ENCODE measurements at regions not wholly inside any gene's neighbourhood (a gene's known extent, or its start where the extent isn't known, plus 50 kb on each side); places are given as distances from the start of the nearest gene placed in this dataset.

GRCh38 chr6:14544666-14545065, 427.1 kb downstream of the CD83 start:
- H3K4me1 Mint-ChIP-seq, result peaks cover 38% of the 10 kb centered on the region
- Histone ChIP-seq H3K4me3 (no peak overlapping the region), H3K27me3 (ENCODE audit: insufficient read depth) (no peaks in the 10 kb centered on the region), H3K36me3 (ENCODE audit: insufficient read depth) (no peaks in the 10 kb centered on the region; the same call in 1 of the 2 replicates), H3K27ac (ENCODE audit: low read depth) (no peak overlapping the region), H2AFZ (no peak overlapping the region), H4K20me1 (replicated peaks; ENCODE audit: insufficient read depth) (no peaks in the 10 kb centered on the region), H3K9me2 (ENCODE audit: insufficient read depth) (peaks cover 11% of the 10 kb centered on the region), H3K4me2 (no peak overlapping the region), H3F3A (replicated peaks; ENCODE audit: low read depth) (no peaks in the 10 kb centered on the region), H3K4me1 (ENCODE audit: insufficient read depth) (peaks cover 15% of the 10 kb centered on the region), H3K79me2 (replicated peaks; ENCODE audit: insufficient read depth) (no peaks in the 10 kb centered on the region)
- ATAC-seq (no peak; the same call in 2 of the 3 replicates), DNase-seq (ENCODE audit: low spot score) (peak; percentile 14)
- peaks cover 8% of the 10 kb centered on the region for H3K27me3 Mint-ChIP-seq (ENCODE audit: insufficient read depth, low read depth, poor library complexity)
- H3K27ac Mint-ChIP-seq, result no peak overlapping the region
- H3K4me3 Mint-ChIP-seq, result no peak overlapping the region
- TF ChIP-seq ZNF462 (CRISPR knock-in tag; IDR thresholded peaks at IDR 0.05) (no peak), EZH2phosphoT487 (IDR thresholded peaks at IDR 0.05; ENCODE audit: unreplicated experiment) (no peak)
- TF ChIP-seq, protein P1, sequence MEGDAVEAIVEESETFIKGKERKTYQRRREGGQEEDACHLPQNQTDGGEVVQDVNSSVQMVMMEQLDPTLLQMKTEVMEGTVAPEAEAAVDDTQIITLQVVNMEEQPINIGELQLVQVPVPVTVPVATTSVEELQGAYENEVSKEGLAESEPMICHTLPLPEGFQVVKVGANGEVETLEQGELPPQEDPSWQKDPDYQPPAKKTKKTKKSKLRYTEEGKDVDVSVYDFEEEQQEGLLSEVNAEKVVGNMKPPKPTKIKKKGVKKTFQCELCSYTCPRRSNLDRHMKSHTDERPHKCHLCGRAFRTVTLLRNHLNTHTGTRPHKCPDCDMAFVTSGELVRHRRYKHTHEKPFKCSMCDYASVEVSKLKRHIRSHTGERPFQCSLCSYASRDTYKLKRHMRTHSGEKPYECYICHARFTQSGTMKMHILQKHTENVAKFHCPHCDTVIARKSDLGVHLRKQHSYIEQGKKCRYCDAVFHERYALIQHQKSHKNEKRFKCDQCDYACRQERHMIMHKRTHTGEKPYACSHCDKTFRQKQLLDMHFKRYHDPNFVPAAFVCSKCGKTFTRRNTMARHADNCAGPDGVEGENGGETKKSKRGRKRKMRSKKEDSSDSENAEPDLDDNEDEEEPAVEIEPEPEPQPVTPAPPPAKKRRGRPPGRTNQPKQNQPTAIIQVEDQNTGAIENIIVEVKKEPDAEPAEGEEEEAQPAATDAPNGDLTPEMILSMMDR (conservative IDR thresholded peaks at IDR 0.05; ENCODE audit: low read depth in 2 of 2), result peak in 1 of 2 experiments; percentile 19; a peak in 1 of 4 replicates
- H3K9me3 Mint-ChIP-seq, result peaks cover under 1% of the 10 kb centered on the region; the same call in 1 of the 3 replicates
- H3K36me3 Mint-ChIP-seq (ENCODE audit: low read depth), result no peaks in the 10 kb centered on the region

DNA sequence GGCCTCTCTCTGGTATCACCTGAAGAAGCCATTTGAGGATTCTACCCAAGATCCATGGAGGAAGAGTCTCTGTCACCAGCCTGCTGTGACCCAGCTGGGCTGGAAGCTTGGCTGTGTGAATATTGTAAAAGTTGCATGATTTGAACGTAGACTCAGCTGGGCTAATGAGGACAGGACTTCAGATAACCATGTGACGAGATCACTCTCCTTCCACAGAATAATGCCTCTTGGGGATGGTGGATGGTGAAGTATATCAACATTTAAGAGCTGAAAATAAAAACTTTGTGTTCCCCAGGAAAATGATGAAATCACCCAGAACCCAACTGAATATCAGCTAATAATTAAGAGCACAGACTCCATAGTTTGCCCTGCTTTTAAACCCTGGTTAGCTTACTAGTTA, 427.9 kb downstream of the CD83 start:
- H3K4me1 Mint-ChIP-seq, result peaks cover 38% of the 10 kb centered on the region
- no peak overlapping the region for H3K4me3 ChIP-seq
- H3K36me3 ChIP-seq (ENCODE audit: insufficient read depth), result no peaks in the 10 kb centered on the region
- no peaks in the 10 kb centered on the region for H3K9me3 Mint-ChIP-seq
- H3K4me2 ChIP-seq, result no peak overlapping the region
- no peaks in the 10 kb centered on the region for H4K20me1 ChIP-seq (replicated peaks; ENCODE audit: insufficient read depth)
- peaks cover 8% of the 10 kb centered on the region for H3K27me3 Mint-ChIP-seq (ENCODE audit: insufficient read depth, low read depth, poor library complexity)
- H3K27ac ChIP-seq (ENCODE audit: low read depth), result no peak overlapping the region
- no peaks in the 10 kb centered on the region for H3K79me2 ChIP-seq (replicated peaks; ENCODE audit: insufficient read depth)
- ATAC-seq (no peak), DNase-seq (ENCODE audit: low spot score) (no peak)
- H2AFZ ChIP-seq, result no peak overlapping the region
- H3F3A ChIP-seq (replicated peaks; ENCODE audit: low read depth), result no peaks in the 10 kb centered on the region
- H3K9me2 ChIP-seq (ENCODE audit: insufficient read depth), result peaks cover 7% of the 10 kb centered on the region
- no peak overlapping the region for H3K4me3 Mint-ChIP-seq
- no peaks in the 10 kb centered on the region for H3K27me3 ChIP-seq (ENCODE audit: insufficient read depth)
- no peak for TF ChIP-seq ZNF331 (CRISPR knock-in tag; IDR thresholded peaks at IDR 0.05; ENCODE audit: low read depth)
- no peak for TF ChIP-seq ZNF114 (CRISPR knock-in tag; IDR thresholded peaks at IDR 0.05)
- TF ChIP-seq EZH2phosphoT487 (IDR thresholded peaks at IDR 0.05; ENCODE audit: unreplicated experiment), result no peak
- TF ChIP-seq EZH2 (IDR thresholded peaks at IDR 0.05; ENCODE audit: low read depth, unreplicated experiment), result no peak
- TF ChIP-seq POLR2AphosphoS5 (IDR thresholded peaks at IDR 0.05; ENCODE audit: low read depth), result no peak
- no peaks in the 10 kb centered on the region for H3K36me3 Mint-ChIP-seq (ENCODE audit: low read depth)
- H3K4me1 ChIP-seq (ENCODE audit: insufficient read depth), result peaks cover 16% of the 10 kb centered on the region
- no peak overlapping the region for H3K27ac Mint-ChIP-seq
